ENCODE measurements at regions not wholly inside any gene's neighbourhood (a gene's known extent, or its start where the extent isn't known, plus 50 kb on each side); places are given as distances from the start of the nearest gene placed in this dataset.

- TF ChIP-seq ISL1 (CRISPR knock-in tag; IDR thresholded peaks at IDR 0.05) (no peak), RARB (CRISPR knock-in tag; IDR thresholded peaks at IDR 0.05) (no peak), ZFP3 (CRISPR knock-in tag; IDR thresholded peaks at IDR 0.05) (no peak)
- ATAC-seq = peak; percentile 35; the same call in 2 of the 3 replicates
These were observed 138.3 kb upstream of the CYP1B1 start for GRCh38 chr2:38214209-38214717.

- TF ChIP-seq ZFP3 (CRISPR knock-in tag; IDR thresholded peaks at IDR 0.05) (no peak), ZFP30 (CRISPR knock-in tag; IDR thresholded peaks at IDR 0.05) (no peak), GLIS3 (CRISPR knock-in tag; IDR thresholded peaks at IDR 0.05) (no peak), CSDC2 (CRISPR knock-in tag; IDR thresholded peaks at IDR 0.05) (no peak), ZNF565 (CRISPR knock-in tag; conservative IDR thresholded peaks at IDR 0.05; ENCODE audit: low read depth) (no peak), OSR1 (CRISPR knock-in tag; IDR thresholded peaks at IDR 0.05) (no peak), PPARA (CRISPR knock-in tag; IDR thresholded peaks at IDR 0.05; ENCODE audit: borderline replicate concordance) (no peak), ZNF70 (CRISPR knock-in tag; IDR thresholded peaks at IDR 0.05) (no peak)
- no peak for ATAC-seq
These were observed 137.7 kb upstream of the CYP1B1 start for GRCh38 chr2:38213619-38214167.

- no peak for ATAC-seq
These were observed 136.4 kb upstream of the CYP1B1 start for GRCh38 chr2:38212312-38212711.

More at GRCh38 chr2:38212312-38212711, 136.4 kb upstream of the CYP1B1 start:
- TF ChIP-seq PATZ1 (CRISPR knock-in tag; IDR thresholded peaks at IDR 0.05; ENCODE audit: borderline replicate concordance) (no peak), TSHZ2 (CRISPR knock-in tag; IDR thresholded peaks at IDR 0.05) (no peak), ZNF8 (CRISPR knock-in tag; IDR thresholded peaks at IDR 0.05) (no peak), GLIS3 (CRISPR knock-in tag; IDR thresholded peaks at IDR 0.05) (no peak), ZFP3 (CRISPR knock-in tag; IDR thresholded peaks at IDR 0.05) (no peak), TOX (CRISPR knock-in tag; IDR thresholded peaks at IDR 0.05; ENCODE audit: borderline replicate concordance) (no peak), OSR1 (CRISPR knock-in tag; IDR thresholded peaks at IDR 0.05) (no peak), ZNF70 (CRISPR knock-in tag; IDR thresholded peaks at IDR 0.05) (no peak), CSRNP3 (CRISPR knock-in tag; IDR thresholded peaks at IDR 0.05) (no peak), ZFP30 (CRISPR knock-in tag; IDR thresholded peaks at IDR 0.05) (no peak), TCF4 (CRISPR knock-in tag; IDR thresholded peaks at IDR 0.05; ENCODE audit: borderline replicate concordance) (no peak), CREB5 (CRISPR knock-in tag; IDR thresholded peaks at IDR 0.05; ENCODE audit: low read depth) (no peak), ZNF565 (CRISPR knock-in tag; conservative IDR thresholded peaks at IDR 0.05; ENCODE audit: low read depth) (no peak), RARB (CRISPR knock-in tag; IDR thresholded peaks at IDR 0.05) (no peak), ESRRG (CRISPR knock-in tag; IDR thresholded peaks at IDR 0.05) (no peak), ISL1 (CRISPR knock-in tag; IDR thresholded peaks at IDR 0.05) (no peak), BACH2 (CRISPR knock-in tag; IDR thresholded peaks at IDR 0.05; ENCODE audit: borderline replicate concordance) (no peak)

All from SK-N-SH treated with all-trans-retinoic acid at 6 μM for 48 hours (cell line).